Kidney (tissue), 13 donors: ENCODE measurements at regions not wholly inside any gene's neighbourhood (a gene's known extent, or its start where the extent isn't known, plus 50 kb on each side); places are given as distances from the start of the nearest gene placed in this dataset.

Experiments used
- DNase-seq, 5 donors: peaks; one replicate each; pipeline ENCODE4 v3.0.0-alpha.2; 2013 to 2020
- FAIRE-seq: peaks from 2 replicates; lab custom pipeline; 2012; peaks lifted over from hg19 to GRCh38; lab: Jason Lieb, UNC
- H3K27ac ChIP-seq, 2 donors: one replicate each; pipeline ENCODE4 v1.7.0; 2013; ENCODE audit warnings: low read depth in 2 of 2, low read length in 2 of 2, inconsistent platforms in 1 of 2
- H3K27me3 ChIP-seq: one replicate; pipeline ENCODE4 v1.7.1; 2013; ENCODE audit warnings: low read length, inconsistent platforms; ENCODE audit not compliant: control insufficient read depth, insufficient read depth
- H3K36me3 ChIP-seq, 3 donors: one replicate each; pipeline versions ENCODE4 v1.7.0 to v1.7.1; 2013; ENCODE audit warnings: low read length in 3 of 3, control low read depth in 1 of 3, inconsistent platforms in 1 of 3; ENCODE audit not compliant: insufficient read depth in 3 of 3, control insufficient read depth in 2 of 3
- H3K4me1 ChIP-seq, 3 donors: one replicate each; pipeline versions ENCODE4 v1.7.0 to v1.7.1; 2013; ENCODE audit warnings: low read length in 3 of 3, inconsistent platforms in 1 of 3, low read depth in 1 of 3; ENCODE audit not compliant: control insufficient read depth in 2 of 3, insufficient read depth in 2 of 3
- H3K4me3 ChIP-seq, 3 donors: one replicate each; pipeline versions ENCODE4 v1.7.0 to v1.8.1; 2013; ENCODE audit warnings: low read length in 3 of 3, control low read depth in 1 of 3, inconsistent platforms in 1 of 3
- H3K9ac ChIP-seq, 3 donors: one replicate each; pipeline versions ENCODE4 v1.7.0 to v1.7.1; 2013; ENCODE audit warnings: low read length in 3 of 3, control low read depth in 1 of 3, inconsistent platforms in 1 of 3
- H3K9me3 ChIP-seq, 3 donors: one replicate each; pipeline versions ENCODE4 v1.7.0 to v1.7.1; 2013; ENCODE audit warnings: low read length in 3 of 3, control low read depth in 1 of 3, inconsistent platforms in 1 of 3; ENCODE audit not compliant: control insufficient read depth in 2 of 3, insufficient read depth in 1 of 3
- CTCF ChIP-seq: IDR thresholded peaks from 3 replicates; pipeline ENCODE4 v1.5.1; 2012; ENCODE audit warnings: mild to moderate bottlenecking, moderate library complexity, borderline replicate concordance; ENCODE audit not compliant: insufficient read depth; ENCODE audit errors: extremely low read depth
- intact Hi-C: fragments of 100-400 bp; cut with DNase I; formaldehyde crosslinking; loops from one replicate; pipeline ENCODE4 v1.11.1; 2022
- donor health status: control.
- donor health status: control.
- donor health status: control.
- donor health status: control.
- donor health status: control.
- donor health status: DM: yes; HTN: yes; CAD: no.
- donor health status: Normal renal cell carcinoma (clear cell type).

- no peaks in the 10 kb centered on the region for H3K27me3 ChIP-seq
- no peak overlapping the region for H3K27ac ChIP-seq
- intact Hi-C loops, result no loop called here
- H3K36me3 ChIP-seq, result no peaks in the 10 kb centered on the region
- no peak for DNase-seq
- TF ChIP-seq CTCF, result no peak
- H3K4me3 ChIP-seq, result no peak overlapping the region
- no peak overlapping the region for H3K9ac ChIP-seq
- no peaks in the 10 kb centered on the region for H3K9me3 ChIP-seq
- no peak for FAIRE-seq
- no peaks in the 10 kb centered on the region for H3K4me1 ChIP-seq
Observed at GRCh38 chr14:55892906-55893305, 225.3 kb upstream of the PELI2 start.

GRCh38 chr14:55893705-55894104, 224.5 kb upstream of the PELI2 start:
- Histone ChIP-seq H3K4me3 (no peak overlapping the region), H3K27ac (no peak overlapping the region), H3K9ac (no peak overlapping the region), H3K4me1 (no peaks in the 10 kb centered on the region), H3K27me3 (no peaks in the 10 kb centered on the region), H3K36me3 (no peaks in the 10 kb centered on the region), H3K9me3 (no peaks in the 10 kb centered on the region)
- intact Hi-C loops, result no loop called here
- DNase-seq (no peak), FAIRE-seq (no peak)
- no peak for TF ChIP-seq CTCF

- intact Hi-C loops, result no loop called here
- no peak overlapping the region for H3K9ac ChIP-seq
- no peak for FAIRE-seq
Observed at GRCh38 chr14:55897031-55897430, 221.2 kb upstream of the PELI2 start.

More at GRCh38 chr14:55897031-55897430, 221.2 kb upstream of the PELI2 start:
- Histone ChIP-seq H3K4me1 (no peaks in the 10 kb centered on the region), H3K9me3 (no peaks in the 10 kb centered on the region), H3K36me3 (no peaks in the 10 kb centered on the region), H3K27ac (no peak overlapping the region), H3K27me3 (no peaks in the 10 kb centered on the region), H3K4me3 (no peak overlapping the region)
- no peak for TF ChIP-seq CTCF
- peak in 4 of 5 donors; percentile 39 to 77 (median 56) for DNase-seq
